GM12872 (cell line): ENCODE measurements at regions not wholly inside any gene's neighbourhood (a gene's known extent, or its start where the extent isn't known, plus 50 kb on each side); places are given as distances from the start of the nearest gene placed in this dataset.

Source experiments
- TF ChIP-seq, protein P1 (sequence below): IDR thresholded peaks from 3 replicates; pipeline ENCODE4 v1.5.1; 2011; ENCODE audit warnings: low read depth, mild to moderate bottlenecking, low read length, moderate library complexity; ENCODE audit not compliant: insufficient read depth

DNA sequence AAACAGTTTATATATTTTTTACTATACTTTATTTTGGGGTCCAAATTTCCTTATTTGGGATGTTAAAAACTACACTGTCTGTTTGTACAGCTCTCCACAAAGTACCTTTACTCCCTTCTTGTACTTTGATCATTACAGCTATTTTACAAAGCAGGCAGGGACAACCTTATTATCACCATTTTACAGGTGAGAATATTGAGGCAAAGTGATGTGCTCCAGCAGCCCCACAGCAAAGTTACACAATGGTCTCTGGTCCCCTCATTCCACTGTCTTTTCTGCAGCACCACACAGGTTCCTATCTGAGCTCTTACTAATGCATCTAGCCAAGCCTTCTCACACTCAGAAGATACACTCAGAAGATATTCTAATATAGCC lies 457.3 kb downstream of the RASEF start:
- TF ChIP-seq, protein P1, sequence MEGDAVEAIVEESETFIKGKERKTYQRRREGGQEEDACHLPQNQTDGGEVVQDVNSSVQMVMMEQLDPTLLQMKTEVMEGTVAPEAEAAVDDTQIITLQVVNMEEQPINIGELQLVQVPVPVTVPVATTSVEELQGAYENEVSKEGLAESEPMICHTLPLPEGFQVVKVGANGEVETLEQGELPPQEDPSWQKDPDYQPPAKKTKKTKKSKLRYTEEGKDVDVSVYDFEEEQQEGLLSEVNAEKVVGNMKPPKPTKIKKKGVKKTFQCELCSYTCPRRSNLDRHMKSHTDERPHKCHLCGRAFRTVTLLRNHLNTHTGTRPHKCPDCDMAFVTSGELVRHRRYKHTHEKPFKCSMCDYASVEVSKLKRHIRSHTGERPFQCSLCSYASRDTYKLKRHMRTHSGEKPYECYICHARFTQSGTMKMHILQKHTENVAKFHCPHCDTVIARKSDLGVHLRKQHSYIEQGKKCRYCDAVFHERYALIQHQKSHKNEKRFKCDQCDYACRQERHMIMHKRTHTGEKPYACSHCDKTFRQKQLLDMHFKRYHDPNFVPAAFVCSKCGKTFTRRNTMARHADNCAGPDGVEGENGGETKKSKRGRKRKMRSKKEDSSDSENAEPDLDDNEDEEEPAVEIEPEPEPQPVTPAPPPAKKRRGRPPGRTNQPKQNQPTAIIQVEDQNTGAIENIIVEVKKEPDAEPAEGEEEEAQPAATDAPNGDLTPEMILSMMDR = no peak

DNA sequence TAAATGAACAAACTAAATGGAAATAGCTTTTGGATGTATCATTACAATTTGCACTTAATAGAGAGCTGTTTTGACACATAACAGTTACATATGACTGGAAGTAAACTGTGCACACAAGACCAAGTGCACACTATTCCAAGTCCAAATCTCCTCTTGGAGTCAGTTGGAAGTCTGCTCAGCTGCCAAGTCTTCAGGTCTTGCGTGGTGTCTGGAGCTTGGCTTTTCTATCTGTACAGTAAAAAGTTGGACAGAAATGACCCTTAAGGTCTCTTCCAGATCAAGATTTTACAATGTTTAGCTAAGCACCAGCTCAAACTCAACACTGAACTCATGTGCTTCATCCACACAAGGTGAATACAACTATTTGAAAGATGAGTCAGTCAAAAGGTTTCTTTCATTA lies 456.9 kb downstream of the RASEF start:
- TF ChIP-seq, protein P1 = no peak

DNA sequence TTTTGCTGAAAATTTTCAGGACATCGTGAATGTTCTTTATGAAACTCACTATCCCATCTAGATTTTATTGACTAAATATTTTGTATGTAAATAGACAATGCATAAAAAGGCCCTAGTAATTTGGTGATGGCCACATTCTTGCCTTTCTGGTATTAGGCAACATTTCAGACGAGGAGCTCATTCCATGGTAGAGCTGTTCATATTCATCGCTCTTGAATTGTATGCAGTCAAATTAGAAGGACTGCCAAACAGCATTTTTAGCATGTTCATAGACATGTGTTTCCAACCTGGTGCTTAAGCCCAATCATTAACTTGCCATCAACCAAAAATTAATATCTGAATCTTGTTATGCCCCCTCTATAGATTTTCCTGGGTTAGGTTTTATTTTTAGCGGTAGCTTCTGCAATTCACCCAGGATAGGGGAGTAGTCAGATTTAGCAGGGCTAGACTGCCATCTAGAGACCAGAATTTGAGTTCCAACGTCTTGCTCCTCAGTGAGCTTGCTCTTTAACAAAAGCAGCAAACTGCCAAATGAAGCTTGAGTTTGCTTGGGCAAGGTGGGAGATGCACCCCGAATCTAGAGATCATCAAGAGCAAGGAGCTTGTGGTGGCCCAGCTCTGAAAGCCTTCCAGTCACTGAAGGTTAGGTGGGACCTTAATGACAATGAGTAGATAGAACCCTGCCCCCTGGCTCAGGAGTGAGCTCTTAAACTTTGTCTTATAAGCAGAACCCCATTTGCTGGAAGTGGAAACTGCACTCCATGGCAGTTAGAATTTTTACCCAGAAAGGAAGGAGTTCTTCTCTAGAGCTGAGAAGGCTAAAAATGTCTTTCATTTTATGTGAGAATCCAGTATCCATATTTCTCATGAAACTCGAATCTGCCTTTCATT lies 456.2 kb downstream of the RASEF start:
- TF ChIP-seq, protein P1 = peak; percentile 34; the same call in 2 of the 3 replicates

DNA sequence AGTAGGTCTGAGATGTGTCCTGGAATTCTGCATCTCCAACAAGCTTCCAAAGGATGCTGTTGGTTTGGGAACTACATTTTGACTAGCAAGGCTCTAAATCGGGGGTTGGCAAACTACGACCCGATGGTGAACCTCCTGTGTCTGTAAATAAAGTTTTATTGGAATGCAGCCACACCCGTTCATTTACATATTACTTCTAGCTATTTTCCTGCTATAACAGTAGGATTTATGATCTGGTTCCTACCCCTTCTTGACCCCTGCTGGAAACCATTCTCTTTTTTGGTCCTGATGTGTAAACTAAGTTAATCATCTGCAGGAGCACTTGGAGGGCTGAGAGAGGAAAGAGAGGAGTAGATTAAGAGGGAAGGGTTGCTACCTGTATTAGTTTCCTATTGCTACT lies 454.5 kb downstream of the RASEF start:
- TF ChIP-seq, protein P1 = no peak

DNA sequence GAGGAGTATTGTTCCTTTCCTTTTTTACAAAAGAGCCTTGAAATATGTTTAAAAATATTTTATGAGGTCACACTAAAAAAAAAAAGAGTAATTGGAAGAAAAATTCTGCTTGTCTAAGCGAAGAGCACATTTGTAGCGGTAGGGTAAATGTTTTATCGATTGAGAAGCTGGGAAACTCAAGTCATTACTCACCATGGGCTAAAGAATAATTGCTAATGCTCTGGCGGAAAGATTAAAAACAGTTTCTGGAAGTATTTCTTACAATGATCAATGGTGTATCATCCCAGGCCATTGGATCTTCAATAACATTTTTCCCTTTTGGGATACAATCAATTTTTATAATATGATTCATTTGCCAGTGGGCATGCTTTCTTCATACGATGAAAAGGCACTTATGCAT lies 450.0 kb downstream of the RASEF start:
- TF ChIP-seq, protein P1 = no peak

DNA sequence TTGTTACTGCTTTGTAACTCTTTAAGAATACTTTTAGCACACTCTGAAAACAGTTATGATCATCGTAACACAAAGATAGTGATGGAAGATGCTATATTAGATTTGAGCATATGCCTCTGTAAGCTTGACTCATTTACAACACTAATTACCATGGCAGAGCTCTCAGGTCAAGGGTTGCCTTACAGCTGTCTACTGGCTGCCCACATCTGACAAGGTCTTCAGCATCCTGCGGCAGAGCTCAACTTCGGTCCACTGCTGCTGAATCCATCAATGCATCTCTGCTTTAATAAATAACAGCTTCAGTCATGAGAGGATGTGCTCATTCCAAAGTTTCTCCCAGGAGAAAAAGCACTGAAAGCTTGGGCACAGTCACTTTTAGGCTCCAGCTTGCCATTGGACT lies 449.4 kb downstream of the RASEF start:
- TF ChIP-seq, protein P1 = no peak

DNA sequence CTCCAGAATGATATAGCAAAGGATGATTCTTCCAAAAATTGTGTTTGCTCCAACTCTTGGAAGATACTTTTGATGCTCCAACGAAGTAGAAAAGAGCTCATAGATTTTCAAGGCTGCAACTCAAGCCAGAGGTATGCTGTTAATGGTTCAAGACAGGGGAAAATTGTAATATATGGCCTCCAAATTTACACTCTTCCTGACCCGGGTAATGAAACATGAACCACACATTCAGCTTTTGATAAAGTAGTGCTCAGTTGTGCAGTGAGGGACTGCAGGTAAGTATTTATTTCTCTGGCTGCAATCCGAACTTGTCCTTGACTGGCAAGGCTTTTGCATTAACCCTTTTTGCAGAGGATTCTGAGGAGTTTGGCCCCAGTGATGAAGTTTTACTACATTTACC lies 446.4 kb downstream of the RASEF start:
- TF ChIP-seq, protein P1 = no peak
